Kidney epithelial cell (primary cell): ENCODE measurements at regions not wholly inside any gene's neighbourhood (a gene's known extent, or its start where the extent isn't known, plus 50 kb on each side); places are given as distances from the start of the nearest gene placed in this dataset.
A peak's percentile ranks its signal among the peaks of the same experiment; 100 is the strongest.

Experiments used
- DNase-seq: peaks from one replicate; pipeline ENCODE4 v3.0.0-alpha.2; 2010; ENCODE audit warnings: low read depth
- H3K27me3 ChIP-seq: 2 replicates; pipeline ENCODE4 v1.6.0; 2011; ENCODE audit warnings: low read length; ENCODE audit not compliant: control insufficient read depth, insufficient read depth
- H3K36me3 ChIP-seq: 2 replicates; pipeline ENCODE4 v1.5.1; 2011; ENCODE audit warnings: low read length; ENCODE audit not compliant: control insufficient read depth, insufficient read depth
- H3K4me3 ChIP-seq: 2 replicates; pipeline ENCODE4 v1.5.1; 2011; ENCODE audit warnings: low read depth, mild to moderate bottlenecking, control low read depth, low read length
- TF ChIP-seq, protein P1 (sequence below): IDR thresholded peaks from 2 replicates; pipeline ENCODE4 v1.5.1; 2011; ENCODE audit warnings: mild to moderate bottlenecking, moderate library complexity, low read length, control low read depth, inconsistent platforms; ENCODE audit not compliant: insufficient read depth, poor library complexity, severe bottlenecking

DNA sequence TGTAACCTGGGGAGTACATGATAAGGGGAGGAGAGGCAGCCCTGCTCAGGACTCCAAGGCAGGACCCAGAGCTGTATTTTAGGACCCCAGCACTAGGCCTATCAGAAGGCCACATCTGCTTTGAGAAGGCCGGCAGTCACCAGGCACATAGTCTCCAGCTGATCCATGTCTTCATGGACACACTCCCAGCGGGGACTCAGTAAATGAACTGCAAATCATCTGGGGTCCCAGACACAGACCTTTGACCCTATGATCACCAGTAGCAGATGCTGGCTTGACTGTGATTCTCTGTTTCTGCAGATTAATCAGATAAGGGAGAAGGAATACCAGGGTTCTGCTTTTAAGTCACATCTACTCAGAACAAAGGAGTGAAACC lies 341.4 kb upstream of the PODXL start:
- Histone ChIP-seq H3K4me3 (no peak overlapping the region), H3K36me3 (no peaks in the 10 kb centered on the region), H3K27me3 (no peaks in the 10 kb centered on the region)
- no peak for DNase-seq
- TF ChIP-seq, protein P1, sequence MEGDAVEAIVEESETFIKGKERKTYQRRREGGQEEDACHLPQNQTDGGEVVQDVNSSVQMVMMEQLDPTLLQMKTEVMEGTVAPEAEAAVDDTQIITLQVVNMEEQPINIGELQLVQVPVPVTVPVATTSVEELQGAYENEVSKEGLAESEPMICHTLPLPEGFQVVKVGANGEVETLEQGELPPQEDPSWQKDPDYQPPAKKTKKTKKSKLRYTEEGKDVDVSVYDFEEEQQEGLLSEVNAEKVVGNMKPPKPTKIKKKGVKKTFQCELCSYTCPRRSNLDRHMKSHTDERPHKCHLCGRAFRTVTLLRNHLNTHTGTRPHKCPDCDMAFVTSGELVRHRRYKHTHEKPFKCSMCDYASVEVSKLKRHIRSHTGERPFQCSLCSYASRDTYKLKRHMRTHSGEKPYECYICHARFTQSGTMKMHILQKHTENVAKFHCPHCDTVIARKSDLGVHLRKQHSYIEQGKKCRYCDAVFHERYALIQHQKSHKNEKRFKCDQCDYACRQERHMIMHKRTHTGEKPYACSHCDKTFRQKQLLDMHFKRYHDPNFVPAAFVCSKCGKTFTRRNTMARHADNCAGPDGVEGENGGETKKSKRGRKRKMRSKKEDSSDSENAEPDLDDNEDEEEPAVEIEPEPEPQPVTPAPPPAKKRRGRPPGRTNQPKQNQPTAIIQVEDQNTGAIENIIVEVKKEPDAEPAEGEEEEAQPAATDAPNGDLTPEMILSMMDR, result no peak

GRCh38 chr7:131897016-131897789 lies 340.8 kb upstream of the PODXL start:
- DNase-seq, result peak; percentile 9
- H3K4me3 ChIP-seq, result no peak overlapping the region
- no peaks in the 10 kb centered on the region for H3K27me3 ChIP-seq
- no peaks in the 10 kb centered on the region for H3K36me3 ChIP-seq
- TF ChIP-seq, protein P1, result no peak

DNA sequence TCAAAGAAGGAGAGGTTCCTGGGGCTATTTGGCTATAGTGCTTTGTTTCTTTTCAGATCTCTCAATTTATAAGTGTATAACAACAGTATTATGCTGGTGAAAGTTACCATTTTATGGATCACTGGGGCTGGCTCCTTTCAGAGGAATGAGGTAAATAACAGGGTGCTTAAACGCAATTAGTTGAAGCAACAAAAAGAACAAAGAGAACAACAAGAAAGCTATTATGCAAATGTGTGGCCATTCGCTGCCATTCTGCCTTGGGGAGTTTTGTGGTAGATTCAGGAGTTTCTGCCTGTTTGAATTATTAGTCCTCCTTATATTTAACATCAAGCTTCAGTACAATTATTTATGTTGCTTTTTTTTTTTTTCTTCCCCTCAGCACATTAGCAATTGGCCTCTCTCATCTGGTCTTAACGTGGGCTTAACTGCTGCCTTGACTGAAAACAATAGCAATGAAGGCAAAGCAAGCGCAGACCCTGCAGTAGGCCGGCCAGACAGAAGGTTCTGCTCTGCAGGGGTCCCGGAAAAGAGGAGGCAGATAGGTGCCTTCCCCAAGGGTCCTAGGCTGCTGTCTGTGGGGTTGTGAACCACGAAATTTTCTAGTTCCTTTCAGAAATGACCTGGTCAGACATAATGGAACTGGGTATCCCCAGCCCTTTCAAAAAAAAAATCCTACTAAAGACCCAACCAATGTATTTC lies 339.9 kb upstream of the PODXL start:
- Histone ChIP-seq H3K36me3 (no peaks in the 10 kb centered on the region), H3K27me3 (no peaks in the 10 kb centered on the region), H3K4me3 (no peak overlapping the region)
- DNase-seq, result no peak
- TF ChIP-seq, protein P1, result no peak

- no peaks in the 10 kb centered on the region for H3K36me3 ChIP-seq
- H3K4me3 ChIP-seq, result no peak overlapping the region
- TF ChIP-seq, protein P1, result no peak
- no peaks in the 10 kb centered on the region for H3K27me3 ChIP-seq
- peak; percentile 91 for DNase-seq
These were observed 339.2 kb upstream of the PODXL start for GRCh38 chr7:131895541-131896164.

DNA sequence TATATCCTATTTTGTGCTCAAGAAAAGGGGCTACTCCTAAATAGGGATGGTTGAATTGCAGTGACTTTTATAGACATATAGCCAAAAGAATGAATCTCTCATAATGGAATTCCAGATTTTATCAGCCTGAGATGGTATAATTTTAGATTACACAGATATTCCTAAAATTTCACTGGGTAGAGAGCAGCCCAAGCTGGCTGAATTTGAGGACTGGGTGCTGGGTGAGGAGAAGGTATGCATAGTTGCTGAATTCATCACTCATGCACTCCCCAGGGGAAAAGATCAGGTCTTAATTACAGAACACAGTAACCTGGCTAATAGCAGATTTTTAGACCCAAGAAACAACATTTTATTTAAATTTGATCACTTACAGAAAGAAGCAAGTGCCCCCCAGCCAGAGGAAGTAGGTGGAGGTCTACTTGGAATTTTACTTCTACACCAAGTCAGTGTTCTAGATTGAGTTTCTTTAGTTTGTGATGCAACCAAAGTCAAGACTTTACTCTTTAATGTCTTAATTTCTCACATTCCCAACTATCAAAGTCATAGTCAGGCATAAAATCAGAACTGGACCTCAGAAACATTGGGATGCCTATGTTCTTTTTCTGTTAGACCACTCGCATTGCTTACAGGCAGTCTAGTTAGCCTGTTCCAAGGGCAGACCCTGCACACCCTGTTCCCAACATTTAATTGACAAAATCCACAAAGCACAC lies 337.4 kb upstream of the PODXL start:
- Histone ChIP-seq H3K27me3 (no peaks in the 10 kb centered on the region), H3K4me3 (no peak overlapping the region), H3K36me3 (no peaks in the 10 kb centered on the region)
- TF ChIP-seq, protein P1, result no peak
- no peak for DNase-seq
